Omental fat pad (tissue), 3 donors: ENCODE measurements at regions not wholly inside any gene's neighbourhood (a gene's known extent, or its start where the extent isn't known, plus 50 kb on each side); places are given as distances from the start of the nearest gene placed in this dataset.

Source experiments
- ATAC-seq: fragments of 150-250 bp; one replicate; pipeline ENCODE4 v1.9.1; 2016; ENCODE audit warnings: mild to moderate bottlenecking, moderate library complexity; ENCODE audit not compliant: low FRiP score
- DNase-seq: peaks from one replicate; pipeline ENCODE4 v3.0.0-alpha.2; 2019; ENCODE audit warnings: low spot score
- TF ChIP-seq, protein P1 (sequence below), 3 donors: fragments of 450-650 bp; IDR thresholded peaks; one replicate each; pipeline ENCODE4 v1.5.1; 2016 to 2017; ENCODE audit warnings: antibody characterized with exemption in 3 of 3, mild to moderate bottlenecking in 3 of 3, moderate library complexity in 2 of 3

DNA sequence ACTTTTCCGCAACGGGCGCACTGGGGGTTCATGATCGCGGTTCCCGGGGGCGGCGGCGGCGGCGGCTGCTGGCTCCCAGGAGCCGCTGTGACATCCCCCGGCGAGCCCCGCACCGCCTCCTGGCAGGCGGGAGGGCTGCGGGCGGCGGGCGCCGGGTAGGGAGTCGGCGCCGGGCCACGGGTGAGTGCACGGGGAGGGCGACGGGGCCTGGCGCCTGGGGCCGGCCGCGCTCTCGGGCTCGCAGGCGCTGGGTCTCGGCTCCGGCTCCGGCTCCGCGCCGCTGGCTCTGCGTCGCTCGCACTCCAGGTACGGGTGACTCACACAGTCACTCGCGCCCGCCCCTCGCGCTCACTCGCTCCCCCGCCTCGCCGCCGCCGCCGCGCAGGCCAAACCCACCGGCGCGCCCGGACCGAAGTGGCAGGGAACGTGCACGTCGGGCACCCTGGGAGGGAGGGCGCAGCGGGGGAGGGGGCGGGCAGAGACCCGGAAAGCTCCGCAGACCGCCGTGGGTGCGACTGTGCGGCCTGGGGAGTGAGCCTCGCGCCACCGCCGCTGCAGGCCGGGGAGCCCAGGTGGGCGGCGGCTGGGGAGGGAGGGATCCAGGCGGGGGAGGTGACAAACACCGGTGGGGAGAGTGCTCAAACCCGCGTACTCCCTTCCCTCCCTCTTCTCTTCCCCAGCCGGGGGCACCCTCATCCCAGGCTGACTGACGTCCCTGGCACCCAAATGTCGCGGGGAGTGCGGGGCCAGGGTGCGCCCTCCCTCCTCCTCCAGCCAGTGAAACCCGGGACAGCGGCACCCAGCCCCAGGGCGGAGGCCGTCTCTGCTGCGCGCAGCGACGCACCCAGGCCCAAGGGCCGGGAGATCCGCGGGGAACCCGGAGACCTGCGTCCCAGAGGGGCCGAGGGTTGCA lies 276.9 kb upstream of the NEBL start:
- peak; percentile 84 for ATAC-seq
- TF ChIP-seq, protein P1, sequence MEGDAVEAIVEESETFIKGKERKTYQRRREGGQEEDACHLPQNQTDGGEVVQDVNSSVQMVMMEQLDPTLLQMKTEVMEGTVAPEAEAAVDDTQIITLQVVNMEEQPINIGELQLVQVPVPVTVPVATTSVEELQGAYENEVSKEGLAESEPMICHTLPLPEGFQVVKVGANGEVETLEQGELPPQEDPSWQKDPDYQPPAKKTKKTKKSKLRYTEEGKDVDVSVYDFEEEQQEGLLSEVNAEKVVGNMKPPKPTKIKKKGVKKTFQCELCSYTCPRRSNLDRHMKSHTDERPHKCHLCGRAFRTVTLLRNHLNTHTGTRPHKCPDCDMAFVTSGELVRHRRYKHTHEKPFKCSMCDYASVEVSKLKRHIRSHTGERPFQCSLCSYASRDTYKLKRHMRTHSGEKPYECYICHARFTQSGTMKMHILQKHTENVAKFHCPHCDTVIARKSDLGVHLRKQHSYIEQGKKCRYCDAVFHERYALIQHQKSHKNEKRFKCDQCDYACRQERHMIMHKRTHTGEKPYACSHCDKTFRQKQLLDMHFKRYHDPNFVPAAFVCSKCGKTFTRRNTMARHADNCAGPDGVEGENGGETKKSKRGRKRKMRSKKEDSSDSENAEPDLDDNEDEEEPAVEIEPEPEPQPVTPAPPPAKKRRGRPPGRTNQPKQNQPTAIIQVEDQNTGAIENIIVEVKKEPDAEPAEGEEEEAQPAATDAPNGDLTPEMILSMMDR (IDR thresholded peaks at IDR 0.05), result no peak
- DNase-seq, result no peak

DNA sequence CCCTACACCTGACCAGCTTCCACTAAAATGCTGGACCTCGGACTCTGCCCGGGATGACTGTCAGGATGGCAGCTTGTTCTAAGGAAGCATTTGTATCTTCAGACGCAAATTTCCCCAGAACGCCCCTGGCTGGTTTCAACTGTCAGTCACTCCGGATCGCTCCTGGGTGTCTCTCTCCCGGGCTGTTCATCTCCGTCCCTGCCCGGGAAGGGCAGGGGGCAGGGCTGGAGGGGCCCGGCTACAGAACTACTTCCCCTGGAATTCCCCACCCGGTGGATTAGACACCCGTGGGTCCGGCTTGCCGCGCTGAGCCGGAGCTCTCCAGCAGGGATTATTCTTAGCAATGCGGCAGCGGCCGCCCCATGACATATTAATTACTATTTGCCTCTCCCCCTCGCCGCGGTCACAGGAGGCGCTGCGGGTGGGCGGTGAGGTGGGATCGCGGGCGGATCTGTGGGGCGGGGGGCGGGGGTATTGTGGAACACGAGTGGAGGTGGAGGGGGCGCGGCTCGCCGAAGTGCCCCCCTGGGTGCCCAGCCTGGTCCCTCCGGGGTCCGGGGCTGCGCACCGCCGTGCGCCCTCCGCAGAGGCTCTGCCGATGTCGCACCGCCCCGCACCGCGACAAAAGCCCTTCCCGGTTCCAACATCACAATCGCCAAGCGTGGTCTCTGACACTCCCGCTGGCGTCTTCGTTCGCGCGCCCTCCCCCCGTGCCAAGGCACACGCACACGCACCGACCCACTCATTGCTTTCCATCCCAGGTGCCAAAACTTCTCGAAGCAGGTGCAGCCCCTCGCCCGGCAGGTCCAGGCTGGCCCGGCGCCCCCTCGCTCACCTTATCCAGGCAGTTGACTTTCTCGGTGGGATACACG lies 276.1 kb upstream of the NEBL start:
- TF ChIP-seq, protein P1 (IDR thresholded peaks at IDR 0.05), result no peak
- peak; percentile 58 for ATAC-seq

DNA sequence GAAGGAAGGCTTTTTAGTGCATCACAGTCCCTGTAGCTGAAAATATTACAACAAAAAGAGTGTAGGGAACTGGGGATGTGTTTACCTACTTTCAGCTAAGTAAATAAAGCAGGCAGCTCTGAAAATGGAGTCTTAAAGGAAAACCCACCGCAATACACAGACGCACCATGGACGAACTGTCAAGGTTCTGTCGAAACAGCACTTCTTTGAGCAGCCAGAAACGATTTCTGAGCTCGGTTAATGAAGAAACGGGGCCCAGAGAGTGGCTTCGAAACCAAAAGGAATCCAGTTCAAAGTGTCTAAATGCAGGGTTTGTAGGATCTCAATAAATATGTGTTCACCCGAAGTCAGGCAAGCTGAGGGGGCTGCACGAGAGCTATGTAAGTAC lies 275.4 kb upstream of the NEBL start:
- no peak for DNase-seq
- ATAC-seq, result no peak
- TF ChIP-seq, protein P1 (IDR thresholded peaks at IDR 0.05), result no peak

More for the DNA sequence above, 276.1 kb upstream of the NEBL start:
- no peak for DNase-seq

DNA sequence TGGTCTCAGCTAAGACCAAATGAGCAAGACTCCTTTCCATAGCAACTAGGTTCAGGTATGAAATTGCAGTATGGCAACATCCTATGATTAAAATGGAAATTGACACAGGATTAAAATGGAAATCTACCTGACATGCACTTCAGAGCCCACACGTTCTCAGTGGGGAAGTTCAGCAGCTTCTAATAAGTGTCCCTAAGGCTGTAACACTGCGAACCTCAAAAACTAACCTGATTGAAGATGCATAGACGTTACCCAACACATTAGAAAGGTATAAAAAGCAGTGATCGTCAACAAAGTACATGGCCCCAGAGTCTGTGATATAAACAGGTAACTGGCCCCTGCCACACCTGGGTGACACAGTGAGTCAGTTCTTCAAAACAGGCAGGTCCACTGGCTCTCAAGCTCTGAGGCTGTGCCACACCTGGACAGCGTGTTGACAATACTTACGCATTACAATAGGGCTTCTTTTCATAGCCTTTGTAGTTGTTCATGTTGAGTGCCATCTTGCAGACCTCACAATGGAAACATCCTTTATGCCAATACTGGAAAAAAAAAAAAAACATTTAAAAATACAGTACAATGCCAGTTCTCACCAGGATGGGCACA lies 274.9 kb upstream of the NEBL start:
- TF ChIP-seq, protein P1 (IDR thresholded peaks at IDR 0.05), result no peak
- DNase-seq (no peak), ATAC-seq (no peak)

DNA sequence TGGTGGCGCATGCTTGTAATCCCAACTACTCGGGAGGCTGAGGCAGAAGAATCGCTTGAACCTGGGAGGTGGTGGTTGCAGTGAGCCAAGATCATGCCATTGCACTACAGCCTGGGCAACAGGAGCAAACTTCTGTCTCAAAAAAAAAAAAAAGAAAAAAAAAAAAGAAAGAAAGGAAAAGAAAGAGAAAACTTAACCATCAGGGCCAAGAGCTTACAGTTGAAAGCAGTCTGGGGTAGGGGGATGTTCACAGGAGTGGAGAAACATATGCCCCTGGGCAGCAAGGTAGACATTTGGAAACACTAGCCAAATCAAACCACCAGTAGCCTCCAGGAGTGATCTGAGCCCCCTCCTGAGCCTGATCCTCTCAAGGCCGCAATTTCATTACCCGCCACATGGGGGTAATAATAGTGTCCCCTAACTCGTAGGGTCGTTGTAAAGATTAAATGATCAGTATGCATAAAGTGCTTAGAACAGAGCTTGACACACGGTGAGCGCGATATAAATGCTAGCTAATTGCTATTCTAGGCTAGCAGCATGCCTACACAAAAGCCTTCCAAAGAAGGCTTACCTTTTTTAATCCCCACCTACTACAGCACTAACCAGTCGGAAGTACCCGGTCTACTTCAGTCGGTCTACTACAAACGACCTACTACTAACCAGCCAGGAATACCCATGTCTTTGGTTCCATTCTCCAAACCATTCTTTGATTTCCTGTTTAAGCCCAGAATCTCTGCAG lies 274.3 kb upstream of the NEBL start:
- DNase-seq (no peak), ATAC-seq (no peak)
- TF ChIP-seq, protein P1 (IDR thresholded peaks at IDR 0.05), result no peak

DNA sequence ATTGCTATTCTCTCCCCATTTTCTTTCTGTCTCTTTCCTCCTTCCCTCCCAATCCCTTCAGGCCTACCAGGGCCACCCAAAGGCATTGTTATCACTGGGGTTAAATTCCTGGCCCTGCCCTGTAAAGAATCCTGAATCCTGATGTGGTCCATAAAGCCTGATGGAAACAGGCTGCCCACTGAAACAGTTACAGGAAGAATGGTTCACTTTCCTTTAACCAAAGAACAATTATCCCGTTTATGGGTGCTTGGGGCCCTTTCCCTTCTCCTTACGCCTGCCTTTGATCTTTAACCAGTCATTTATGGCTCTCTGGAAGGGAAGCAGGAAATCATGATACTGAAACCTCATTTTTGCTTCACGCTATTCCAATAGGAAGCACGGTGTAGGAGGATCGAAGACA lies 273.1 kb upstream of the NEBL start:
- DNase-seq (no peak), ATAC-seq (no peak)
- TF ChIP-seq, protein P1 (IDR thresholded peaks at IDR 0.05), result no peak
